CD4-positive, alpha-beta T cell treated with Interleukin-17A for 1 hour (primary cell): ENCODE measurements at regions not wholly inside any gene's neighbourhood (a gene's known extent, or its start where the extent isn't known, plus 50 kb on each side); places are given as distances from the start of the nearest gene placed in this dataset.
"Not testable (repeated sequence)": the region's sequence is repeated elsewhere in the genome, so short reads cannot be mapped to it uniquely, and the experiment has no call there.

ENCODE experiments used
- DNase-seq: peaks from one replicate; pipeline ENCODE4 v3.0.0-alpha.2; 2020

GRCh38 chr3:145359040-145359439 lies 801.9 kb downstream of the PLOD2 start:
- DNase-seq: no peak

DNA sequence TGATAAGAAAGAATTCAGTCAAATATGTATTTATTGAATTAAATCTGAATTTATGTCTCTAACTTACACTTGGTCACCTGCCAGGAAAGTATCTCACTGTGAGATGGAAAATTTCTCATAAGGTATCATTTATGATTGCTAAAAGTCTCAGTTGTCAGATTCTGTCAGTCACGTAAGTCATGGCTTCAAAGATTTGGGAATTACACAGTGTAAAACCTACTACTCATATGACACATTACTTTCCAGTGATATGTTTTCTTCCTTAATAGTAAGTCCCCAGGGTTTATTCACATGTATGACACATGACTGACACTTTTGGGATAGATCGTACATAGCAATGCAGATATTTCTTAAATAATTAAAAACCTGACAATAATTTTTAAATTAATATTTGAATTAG lies 792.2 kb downstream of the PLOD2 start:
- DNase-seq: no peak

DNA sequence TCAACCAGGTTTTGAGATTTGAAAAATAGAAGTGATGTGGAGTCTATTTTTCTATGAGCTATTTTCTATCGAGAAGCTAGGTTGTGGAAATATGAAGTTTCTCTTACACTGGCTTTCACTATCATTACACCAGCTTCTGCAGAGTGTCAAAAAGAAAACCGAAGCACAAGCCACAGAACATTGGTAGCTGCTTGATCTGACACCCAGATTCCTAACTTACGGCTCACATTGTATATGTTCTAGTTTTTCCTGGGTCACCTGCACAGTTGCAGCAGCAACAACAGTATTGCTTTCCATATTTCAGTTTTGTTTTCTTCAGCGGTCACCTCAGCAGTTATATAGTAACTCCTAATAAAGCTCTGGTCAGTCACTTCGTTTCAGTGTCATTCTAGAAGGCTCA lies 790.1 kb downstream of the PLOD2 start:
- no peak for DNase-seq

DNA sequence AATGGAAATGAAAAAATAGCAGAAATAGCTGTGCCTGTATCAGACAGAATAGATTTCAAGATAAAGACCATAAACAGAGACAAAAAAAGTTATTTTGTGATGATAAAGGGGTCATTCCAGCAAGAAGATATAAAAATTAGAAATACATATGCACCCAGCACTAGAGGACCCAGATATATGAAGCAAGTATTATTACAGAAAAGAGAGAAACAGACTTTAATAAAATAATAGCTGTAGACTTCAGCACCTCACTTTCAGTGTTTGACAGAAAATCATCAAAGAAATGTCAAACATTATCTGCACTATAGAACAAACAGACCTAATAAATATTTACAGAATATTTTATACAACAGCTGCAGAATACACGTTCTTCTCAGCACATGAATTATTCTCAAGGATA lies 783.7 kb downstream of the PLOD2 start:
- DNase-seq: no peak

DNA sequence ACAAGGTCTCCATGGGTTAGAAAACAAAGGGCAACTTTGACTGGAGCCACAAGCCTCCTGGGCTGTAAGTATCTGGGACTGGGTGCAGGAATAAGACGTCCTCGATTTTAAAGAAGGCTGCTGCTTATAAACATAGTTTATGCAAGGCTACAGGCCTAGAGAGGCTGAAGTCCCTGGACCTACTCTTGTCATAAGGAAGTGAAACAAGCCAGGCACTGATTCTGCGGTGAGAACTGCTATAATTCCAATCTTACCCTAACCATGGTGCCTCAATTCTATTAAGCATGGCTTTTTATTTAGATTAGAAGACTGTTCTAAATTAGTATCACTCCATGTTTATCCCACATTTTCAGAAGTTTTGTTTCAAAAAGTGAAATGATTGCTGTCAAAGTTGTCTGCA lies 777.6 kb downstream of the PLOD2 start:
- no peak for DNase-seq

GRCh38 chr3:145384307-145384706 lies 776.7 kb downstream of the PLOD2 start:
- no peak for DNase-seq

- no peak for DNase-seq
Observed at GRCh38 chr3:145387211-145387610, 773.8 kb downstream of the PLOD2 start.

GRCh38 chr3:145395421-145395820 lies 765.6 kb downstream of the PLOD2 start:
- no peak for DNase-seq

DNA sequence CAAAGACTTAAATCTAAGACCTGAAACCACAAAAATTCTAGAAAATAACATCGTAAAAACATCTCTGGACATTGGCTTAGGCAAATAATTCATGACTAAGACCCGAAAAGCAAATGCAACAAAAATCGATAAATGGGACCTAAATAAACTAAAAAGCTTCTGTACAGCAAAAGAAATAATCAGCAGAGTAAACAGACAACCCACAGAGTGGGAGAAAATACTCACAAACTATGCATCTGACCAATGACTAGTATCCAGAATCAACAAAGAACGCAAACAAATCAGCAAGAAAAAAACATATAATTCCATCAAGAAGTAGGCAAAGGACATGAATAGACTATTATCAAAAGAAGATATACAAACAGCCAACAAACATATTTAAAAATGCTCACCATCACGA lies 749.4 kb downstream of the PLOD2 start:
- DNase-seq: no peak

DNA sequence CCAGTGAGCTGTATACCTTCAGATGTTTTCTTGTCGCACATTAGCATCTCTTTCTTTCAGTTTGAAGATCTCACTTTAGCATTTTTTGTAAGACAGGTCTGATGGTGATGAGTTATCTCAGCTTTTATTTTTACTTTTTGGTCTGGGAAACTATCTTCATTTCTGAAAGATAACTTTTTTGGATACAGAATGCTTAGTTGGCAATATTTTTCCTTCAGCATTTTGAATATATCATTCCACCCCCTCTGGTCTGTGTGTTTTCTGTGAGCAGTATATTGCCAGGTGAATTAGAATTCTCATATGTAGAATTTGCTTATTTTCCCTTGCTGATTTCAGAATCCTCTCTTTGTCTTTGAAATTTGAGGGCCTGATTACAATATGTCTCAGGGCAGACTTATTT lies 743.3 kb downstream of the PLOD2 start:
- no peak for DNase-seq

GRCh38 chr3:145422556-145422955 lies 738.4 kb downstream of the PLOD2 start:
- DNase-seq: no peak

GRCh38 chr3:145427355-145427754 lies 733.6 kb downstream of the PLOD2 start:
- DNase-seq: no peak

GRCh38 chr3:145429546-145429945 lies 731.4 kb downstream of the PLOD2 start:
- DNase-seq: no peak

GRCh38 chr3:145448436-145448835 lies 712.5 kb downstream of the PLOD2 start:
- DNase-seq: no peak

DNA sequence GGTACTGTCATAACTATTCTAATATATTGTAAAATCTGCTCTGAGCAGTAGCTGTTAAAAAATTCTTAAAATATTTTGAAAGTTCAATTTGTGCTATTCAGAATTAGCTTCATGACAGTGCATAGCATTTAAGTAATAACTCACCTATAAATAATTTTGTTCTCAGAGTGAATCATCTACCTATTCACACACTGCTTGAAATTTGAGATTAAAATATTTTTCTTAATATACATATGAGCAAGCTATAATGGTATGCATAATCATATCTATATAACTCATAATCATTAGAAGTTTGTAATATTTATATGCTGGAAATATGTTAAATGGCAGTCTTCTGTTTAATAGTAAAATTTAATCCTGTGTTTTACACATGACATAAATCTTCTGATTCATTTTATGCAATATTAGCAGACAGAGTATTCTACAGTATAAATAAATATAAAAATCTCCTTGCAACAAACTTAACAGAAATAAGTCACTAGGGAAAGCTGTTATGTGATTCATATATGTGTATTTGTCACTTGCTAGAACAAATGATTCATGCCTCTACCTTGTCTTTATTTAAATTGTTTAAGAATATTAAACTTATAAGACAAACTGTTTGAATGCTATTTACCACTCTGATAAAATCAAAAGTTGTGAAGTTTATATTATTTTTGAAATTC lies 710.8 kb downstream of the PLOD2 start:
- DNase-seq: no peak

GRCh38 chr3:145457825-145458552 lies 703.0 kb downstream of the PLOD2 start:
- DNase-seq: no peak

GRCh38 chr3:145459681-145460080 lies 701.3 kb downstream of the PLOD2 start:
- DNase-seq: not testable (repeated sequence)

DNA sequence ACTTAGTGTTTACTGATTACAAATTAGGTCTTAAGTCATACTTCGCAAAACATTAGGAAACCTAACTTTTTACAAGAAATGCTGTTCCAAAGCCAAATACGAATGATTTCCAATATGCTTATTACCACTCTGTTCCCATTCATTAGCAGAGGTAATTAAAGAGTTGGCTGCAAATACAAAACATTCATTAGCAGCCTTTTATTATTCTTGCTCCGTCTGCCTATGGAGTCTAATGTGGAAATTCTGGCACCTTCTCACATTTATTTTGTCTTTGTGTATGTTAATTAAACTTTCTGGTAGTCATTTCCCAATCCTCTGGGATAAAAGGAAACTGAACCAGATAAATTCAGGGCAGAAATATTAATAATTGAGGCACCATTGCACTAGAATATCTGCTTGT lies 689.0 kb downstream of the PLOD2 start:
- no peak for DNase-seq

GRCh38 chr3:145482735-145483134 lies 678.2 kb downstream of the PLOD2 start:
- not testable (repeated sequence) for DNase-seq

- no peak for DNase-seq
Observed at GRCh38 chr3:145483992-145484391, 677.0 kb downstream of the PLOD2 start.

GRCh38 chr3:145489011-145489410 lies 672.0 kb downstream of the PLOD2 start:
- DNase-seq: no peak

DNA sequence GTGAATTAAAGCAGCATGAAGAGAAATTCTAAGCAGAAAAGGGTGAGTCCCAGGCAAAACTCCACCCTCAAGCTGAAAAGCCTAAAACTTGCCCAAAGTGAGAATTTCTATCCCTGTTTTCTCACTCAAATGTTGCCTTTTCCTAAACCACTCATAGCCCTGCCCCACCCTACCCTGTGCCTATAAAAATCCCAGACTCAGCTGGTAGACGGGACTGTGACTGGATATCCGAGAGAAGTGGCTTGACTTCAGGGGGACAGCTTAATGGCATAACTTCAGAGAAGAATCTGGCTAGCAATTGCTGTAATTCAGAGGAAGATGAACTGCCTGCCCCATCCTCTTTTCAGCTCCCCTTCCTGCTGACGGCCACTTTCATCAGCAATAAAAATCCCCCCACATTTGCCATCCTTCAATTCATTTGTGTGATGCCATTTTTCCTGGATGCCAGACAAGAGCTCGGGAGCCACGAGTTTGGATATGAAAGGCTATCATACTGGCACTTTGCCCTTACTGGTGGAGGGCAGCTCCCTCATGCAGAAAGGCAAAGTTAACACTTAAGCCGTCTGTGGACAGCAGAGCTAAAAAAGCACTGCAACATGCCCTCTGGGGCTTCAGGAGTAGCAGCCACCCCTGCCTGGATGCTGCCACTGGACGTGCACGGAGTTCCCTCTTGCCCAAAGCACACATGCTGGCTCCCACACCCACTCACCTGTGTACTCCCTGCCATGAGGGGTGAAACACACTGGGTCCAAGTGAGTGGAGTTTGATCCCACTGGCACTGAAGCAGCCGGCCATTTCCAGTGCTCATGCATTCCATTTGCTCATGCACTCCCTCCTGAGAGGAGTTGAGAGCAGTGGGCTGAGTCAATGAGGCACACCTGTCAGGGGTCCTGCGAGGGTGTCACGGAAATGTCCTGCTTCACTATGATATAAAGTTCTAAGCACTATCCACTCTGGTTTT lies 670.6 kb downstream of the PLOD2 start:
- no peak for DNase-seq

GRCh38 chr3:145492456-145492855 lies 668.5 kb downstream of the PLOD2 start:
- DNase-seq: no peak

GRCh38 chr3:145517416-145517815 lies 643.6 kb downstream of the PLOD2 start:
- DNase-seq: not testable (repeated sequence)
